C1 segment of cervical spinal cord (tissue), 14 donors: ENCODE measurements at regions not wholly inside any gene's neighbourhood (a gene's known extent, or its start where the extent isn't known, plus 50 kb on each side); places are given as distances from the start of the nearest gene placed in this dataset.

Source experiments
- DNase-seq, 14 donors: peaks; one replicate each; lab custom pipeline; 2025; lab: John Stamatoyannopoulos, UW

GRCh38 chr5:18099261-18099660 is 465.0 kb downstream of the TAF11L14 start:
- DNase-seq = no peak

- no peak for DNase-seq
Observed at GRCh38 chr5:18101532-18101931, 467.3 kb downstream of the TAF11L14 start.

GRCh38 chr5:18102733-18103132 is 468.5 kb downstream of the TAF11L14 start:
- DNase-seq = no peak

GRCh38 chr5:18105449-18105848 is 471.2 kb downstream of the TAF11L14 start:
- DNase-seq = no peak

- no peak for DNase-seq
Observed at GRCh38 chr5:18111906-18112465, 477.7 kb downstream of the TAF11L14 start.

GRCh38 chr5:18113721-18114120 is 479.5 kb downstream of the TAF11L14 start:
- peak in 1 of 14 donors; percentile 14 for DNase-seq

GRCh38 chr5:18114151-18114757 is 480.0 kb downstream of the TAF11L14 start:
- no peak for DNase-seq

- no peak for DNase-seq
Observed at GRCh38 chr5:18117968-18118367, 483.7 kb downstream of the TAF11L14 start.

GRCh38 chr5:18119156-18119785 is 485.0 kb downstream of the TAF11L14 start:
- no peak for DNase-seq

GRCh38 chr5:18141222-18141621 is 507.0 kb downstream of the TAF11L14 start:
- no peak for DNase-seq

GRCh38 chr5:18142831-18143230 is 508.6 kb downstream of the TAF11L14 start:
- no peak for DNase-seq

- DNase-seq = no peak
Observed at GRCh38 chr5:18152671-18153070, 518.4 kb downstream of the TAF11L14 start.

GRCh38 chr5:18158166-18158565 is 523.9 kb downstream of the TAF11L14 start:
- no peak for DNase-seq

GRCh38 chr5:18159331-18159730 is 525.1 kb downstream of the TAF11L14 start:
- no peak for DNase-seq

GRCh38 chr5:18171684-18172083 is 537.4 kb downstream of the TAF11L14 start:
- no peak for DNase-seq

GRCh38 chr5:18179579-18179978 is 545.3 kb downstream of the TAF11L14 start:
- no peak for DNase-seq

GRCh38 chr5:18181575-18181974 is 547.3 kb downstream of the TAF11L14 start:
- DNase-seq = no peak

GRCh38 chr5:18195910-18196309 is 561.6 kb downstream of the TAF11L14 start:
- no peak for DNase-seq

- DNase-seq = no peak
Observed at GRCh38 chr5:18197734-18198133, 563.5 kb downstream of the TAF11L14 start.

- no peak for DNase-seq
Observed at GRCh38 chr5:18202164-18202563, 567.9 kb downstream of the TAF11L14 start.

- DNase-seq = no peak
Observed at GRCh38 chr5:18203296-18203695, 569.0 kb downstream of the TAF11L14 start.

GRCh38 chr5:18213666-18214065 is 579.4 kb downstream of the TAF11L14 start:
- DNase-seq = no peak

GRCh38 chr5:18216016-18216415 is 581.8 kb downstream of the TAF11L14 start:
- no peak for DNase-seq
